GM21529 (cell line): ENCODE measurements at regions not wholly inside any gene's neighbourhood (a gene's known extent, or its start where the extent isn't known, plus 50 kb on each side); places are given as distances from the start of the nearest gene placed in this dataset.

Experiments
- ATAC-seq: cut with Tn5 transposase; IDR thresholded peaks from one replicate; pipeline ENCODE4 v1.9.1; 2021; ENCODE audit not compliant: unreplicated experiment

DNA sequence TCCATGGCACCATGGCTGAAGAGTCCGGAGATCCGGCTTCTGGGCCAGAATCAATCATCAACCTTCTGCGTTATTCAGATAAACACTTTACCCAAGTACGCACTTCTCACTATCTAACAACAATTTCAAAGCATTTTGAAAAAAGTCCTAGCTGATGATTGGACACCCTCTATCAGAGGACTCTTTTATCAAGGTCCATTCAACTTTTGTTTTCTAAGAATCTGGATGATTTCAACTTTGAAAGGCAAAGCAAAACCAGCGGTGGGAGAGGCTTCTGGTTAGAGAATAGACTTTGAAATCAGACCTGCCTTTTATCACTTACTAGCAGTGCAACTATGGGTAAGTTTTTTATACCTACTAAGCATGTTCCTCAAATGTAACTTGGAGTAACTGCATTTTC, 293.6 kb upstream of the TNP1 start:
- no peak for ATAC-seq

DNA sequence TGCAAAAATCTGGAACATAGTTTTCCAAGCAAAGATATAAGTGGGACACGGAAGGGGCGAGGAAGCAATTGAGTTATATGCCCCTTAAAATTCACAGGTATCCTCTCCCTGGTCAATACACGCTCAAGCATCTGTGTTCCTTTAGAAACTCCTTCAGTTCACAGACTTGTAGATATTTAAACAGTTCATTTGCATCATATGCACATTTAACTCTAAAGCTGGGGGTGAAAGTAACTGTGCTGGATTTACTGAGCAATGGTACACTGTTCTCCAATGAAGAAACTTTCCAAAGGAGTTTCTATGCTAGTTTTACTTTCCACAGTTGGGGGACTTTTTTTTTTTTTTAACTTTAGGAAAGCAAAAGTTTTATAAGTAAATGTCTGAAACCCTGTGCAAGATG, 293.0 kb upstream of the TNP1 start:
- ATAC-seq, result no peak

DNA sequence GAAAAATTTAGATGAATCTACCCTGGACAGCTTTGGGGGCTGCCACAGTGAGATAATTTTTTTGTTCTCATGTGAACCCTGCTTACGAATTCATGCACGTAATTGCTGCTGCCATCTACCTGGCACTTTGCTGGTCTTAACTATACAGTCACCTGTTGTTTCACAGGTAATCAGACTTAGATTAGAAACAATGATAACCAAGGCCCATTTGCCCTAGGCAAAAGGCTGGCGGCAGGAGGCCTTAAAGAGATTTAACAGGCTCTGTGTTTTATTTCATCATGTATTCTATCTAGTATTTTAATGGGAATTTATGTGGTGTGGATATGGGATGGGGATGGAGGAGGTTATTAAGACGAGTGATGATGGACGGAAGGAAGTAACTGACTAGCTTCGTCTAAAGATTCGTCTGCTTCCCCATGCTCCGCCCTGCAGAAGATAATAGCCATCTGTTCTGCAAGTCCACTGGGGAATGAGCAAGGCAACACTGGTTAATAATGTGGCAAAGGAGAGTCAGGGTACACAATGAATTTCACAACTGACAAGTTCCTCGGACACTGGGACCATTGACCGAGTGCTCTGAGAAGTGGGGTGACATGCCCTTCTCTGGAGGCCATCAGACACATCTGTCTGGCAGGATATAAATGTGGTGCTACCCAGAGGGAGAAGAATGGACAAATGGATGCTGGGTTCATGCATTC, 291.8 kb upstream of the TNP1 start:
- no peak for ATAC-seq

DNA sequence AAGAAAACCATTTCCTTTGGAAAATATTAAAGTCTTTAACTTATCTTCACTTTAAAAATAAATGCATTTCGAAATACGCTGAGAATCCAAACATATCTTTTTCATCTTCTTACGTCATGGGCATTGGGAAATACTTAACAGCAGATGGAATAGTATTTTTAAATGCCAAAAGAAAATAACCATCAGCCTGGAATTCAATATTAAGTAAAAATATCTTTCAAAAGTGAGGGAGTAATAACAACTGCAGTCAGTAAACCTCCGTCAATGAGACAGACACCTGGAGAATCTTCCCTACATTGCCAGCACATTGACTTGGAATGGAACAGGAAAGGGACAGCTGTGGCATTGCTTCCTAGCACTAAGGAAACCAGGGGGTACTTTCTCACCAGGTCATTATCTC, 290.4 kb upstream of the TNP1 start:
- ATAC-seq, result no peak

DNA sequence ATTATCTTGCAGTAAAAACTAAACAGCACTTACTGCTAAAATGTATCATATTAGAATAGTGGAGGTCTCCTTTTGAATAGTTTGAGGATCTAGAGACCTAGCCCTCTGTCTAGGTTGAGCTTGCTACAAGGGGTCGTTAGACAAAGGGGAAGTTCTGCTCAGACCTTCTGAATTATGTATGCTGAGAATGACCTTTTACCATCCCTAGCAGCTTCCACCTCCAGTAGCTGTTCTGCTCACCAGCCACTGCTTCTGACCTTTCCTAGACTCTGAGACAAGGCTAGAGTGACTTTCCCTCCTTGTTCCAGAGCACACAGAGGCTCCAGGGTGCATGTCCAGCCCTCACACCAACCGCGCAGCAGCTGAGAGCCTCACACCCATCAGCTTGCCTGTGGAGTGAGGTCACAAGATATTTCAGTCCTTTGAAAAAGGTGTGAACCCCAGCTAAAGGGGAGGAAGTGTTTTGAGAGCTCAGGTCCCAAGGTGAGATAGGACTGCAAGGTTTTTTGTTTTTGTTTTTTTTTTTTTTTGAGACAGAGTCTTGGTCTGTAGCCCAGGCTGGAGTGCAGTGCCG, 289.3 kb upstream of the TNP1 start:
- ATAC-seq, result no peak

DNA sequence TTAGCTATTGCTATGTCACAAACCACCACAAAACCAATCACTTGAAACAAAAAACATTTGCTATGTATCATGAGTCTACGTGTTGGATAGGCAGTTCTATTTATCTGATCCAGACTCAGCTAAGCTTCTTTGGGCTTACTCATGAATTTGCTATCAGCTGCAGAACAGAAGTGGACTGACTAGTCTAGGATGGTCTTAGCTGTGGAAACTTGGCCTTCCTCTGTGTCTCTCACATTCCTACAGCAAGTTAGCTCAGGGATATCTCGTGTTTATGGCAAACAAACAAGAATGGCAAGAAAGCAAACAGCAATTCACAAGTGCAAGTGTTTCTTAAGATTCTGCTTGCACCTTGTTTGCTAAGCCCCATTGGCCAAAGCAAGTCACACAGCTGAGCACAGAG, 288.0 kb upstream of the TNP1 start:
- ATAC-seq, result no peak

DNA sequence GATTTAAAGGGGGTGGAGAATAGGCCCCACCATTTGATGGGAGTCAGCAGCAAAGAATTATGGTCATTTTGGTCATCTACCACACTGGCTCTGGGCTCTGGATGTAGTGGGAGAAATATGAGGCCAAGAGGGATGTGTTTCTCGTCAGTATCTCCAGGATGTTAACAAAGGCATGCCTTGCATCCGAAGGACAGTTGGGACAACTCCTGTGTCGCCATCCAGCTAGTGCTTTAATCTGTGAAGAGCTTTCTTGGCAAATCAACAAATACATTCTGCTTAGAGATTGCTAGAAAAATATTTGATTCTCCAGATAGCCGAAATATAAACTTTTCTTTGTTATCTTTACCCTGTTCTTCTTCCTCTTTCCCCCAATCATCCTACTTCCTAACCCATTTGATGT, 287.1 kb upstream of the TNP1 start:
- no peak for ATAC-seq

DNA sequence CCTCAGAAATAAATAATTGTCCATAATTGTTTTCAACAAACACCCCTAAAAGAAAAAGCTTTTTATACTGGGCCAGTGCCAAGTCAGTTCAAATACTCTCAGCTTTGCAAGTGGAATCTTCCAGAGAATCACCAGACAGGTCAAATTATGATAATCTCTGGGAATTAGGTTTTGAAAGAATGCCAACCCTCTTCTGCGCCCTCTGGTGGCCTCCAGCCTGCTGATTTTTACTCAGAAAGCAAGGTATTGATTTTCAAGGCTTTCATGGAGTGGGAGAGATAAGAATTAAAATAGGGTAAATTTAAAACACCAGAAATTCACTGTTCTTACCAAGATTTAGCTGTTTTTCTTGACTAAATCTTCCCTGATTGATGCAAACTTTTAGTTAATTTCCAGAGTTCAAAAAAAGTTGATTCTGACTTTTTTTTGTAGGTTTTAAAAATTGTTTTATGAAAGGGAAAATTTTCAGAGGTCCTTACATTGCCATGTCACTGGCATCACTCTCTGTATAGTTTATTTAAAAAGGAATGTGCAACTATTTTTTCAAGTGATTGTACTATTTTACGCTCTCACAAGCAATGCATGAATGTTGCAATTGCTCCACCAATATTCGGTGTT, 282.9 kb upstream of the TNP1 start:
- ATAC-seq, result no peak

DNA sequence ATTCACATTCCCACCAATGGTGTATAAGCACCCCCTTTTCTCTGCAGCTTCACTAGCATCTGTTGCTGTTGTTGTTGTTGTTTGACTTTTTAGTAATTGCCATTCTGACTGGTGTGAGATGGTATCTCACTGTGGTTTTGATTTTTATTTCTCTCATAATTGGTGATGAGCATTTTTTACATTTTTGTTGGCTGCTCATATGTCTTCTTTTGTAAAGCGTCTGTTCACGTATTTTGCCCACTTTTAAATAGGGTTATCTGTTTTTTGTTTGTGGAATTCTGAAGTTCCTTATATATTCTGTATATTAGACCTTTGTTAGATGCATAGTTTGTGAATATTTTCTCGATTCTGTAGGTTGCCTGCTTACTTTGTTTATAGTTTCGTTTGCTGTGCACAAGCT, 278.4 kb upstream of the TNP1 start:
- ATAC-seq, result no peak

DNA sequence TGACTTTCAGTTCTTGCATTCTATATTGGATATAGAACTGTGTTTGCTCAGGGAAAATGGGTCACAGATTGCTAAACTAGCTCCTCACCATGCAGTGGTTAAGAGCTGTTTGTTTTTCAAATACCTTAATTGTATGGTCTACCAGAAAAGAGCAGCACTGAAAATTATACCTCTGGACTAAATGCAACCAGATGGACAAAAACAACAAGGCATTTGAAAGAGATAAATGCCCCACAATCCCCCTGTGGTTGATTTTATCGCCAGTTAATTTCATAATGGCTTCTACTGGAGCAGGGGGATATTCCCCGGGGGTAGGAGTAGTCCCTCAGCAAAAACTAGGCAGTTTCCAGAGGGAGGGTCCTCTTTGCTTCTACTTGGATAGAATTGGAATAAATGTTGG, 267.9 kb upstream of the TNP1 start:
- no peak for ATAC-seq

DNA sequence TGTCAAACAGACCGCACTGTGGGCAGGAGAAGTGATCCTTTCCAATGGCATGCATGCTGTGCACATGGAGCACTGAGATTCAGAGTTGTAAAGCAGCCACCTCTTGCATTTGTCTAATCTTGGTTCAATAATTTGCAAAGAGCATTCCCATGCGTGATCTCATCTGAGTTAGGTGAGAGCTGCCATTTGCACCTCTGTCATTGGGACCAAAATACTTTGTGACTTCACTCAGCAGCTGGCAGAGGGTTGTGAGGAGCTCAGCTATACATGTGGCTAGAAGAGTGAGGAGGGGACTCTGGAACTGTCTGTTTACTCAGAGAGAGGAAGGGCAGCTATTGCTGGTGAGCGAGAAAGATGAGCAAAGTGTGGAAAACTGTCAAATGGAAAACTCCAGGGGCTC, 265.1 kb upstream of the TNP1 start:
- ATAC-seq, result no peak

DNA sequence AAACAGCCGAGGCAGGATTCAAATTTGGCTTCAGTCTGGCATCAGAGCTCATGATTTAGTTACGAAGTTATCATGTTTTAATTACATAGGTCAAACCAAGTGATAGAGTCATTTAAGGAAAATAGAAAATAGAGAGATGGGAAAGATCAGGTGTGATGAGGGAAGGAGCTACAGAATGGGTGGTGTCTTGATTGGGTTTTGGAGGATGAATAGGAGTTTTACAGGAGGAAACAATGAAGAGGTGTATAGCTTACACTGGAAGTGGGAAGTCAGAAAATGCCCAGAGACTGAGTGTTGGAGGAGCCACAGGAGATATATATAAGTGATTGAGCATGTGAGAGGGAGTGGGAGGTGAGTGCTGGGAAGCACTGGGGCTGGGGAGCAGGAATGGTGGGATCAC, 264.2 kb upstream of the TNP1 start:
- ATAC-seq, result no peak

DNA sequence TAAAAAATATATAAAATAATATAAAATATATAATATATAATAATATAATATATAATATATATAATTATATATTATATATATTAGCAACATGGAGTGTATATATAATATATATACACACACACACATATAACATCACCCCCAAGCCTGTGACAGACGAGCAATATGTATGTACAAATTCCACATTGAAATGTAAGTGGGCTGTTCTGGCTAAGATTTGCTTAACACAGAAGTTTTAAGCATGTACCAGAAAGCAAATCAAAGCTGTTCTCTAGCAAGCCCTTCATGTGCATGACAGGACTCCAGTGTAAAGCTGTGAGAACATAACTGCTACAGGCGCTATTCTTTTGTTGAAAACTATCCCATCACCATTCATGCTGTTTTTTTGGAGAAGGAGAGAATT, 261.7 kb upstream of the TNP1 start:
- ATAC-seq, result no peak

DNA sequence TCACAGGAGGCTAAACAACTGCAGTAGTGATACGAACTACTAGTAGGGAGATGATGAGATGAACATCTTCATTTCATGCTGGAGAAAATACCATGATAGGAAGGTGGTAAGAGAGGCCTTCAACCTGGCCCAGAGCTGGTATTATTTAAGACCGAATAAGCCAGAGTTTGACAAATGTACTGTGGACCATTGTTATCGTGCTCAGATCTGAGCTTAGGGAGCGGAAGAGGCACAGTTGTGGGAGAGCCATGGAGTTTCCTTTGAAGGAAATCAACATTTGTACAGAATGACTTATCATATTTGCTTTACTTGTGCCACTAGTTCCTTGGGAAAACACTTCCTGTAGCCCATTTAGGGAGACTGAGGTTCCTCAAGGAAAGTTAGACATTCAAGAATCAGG, 260.6 kb upstream of the TNP1 start:
- no peak for ATAC-seq

DNA sequence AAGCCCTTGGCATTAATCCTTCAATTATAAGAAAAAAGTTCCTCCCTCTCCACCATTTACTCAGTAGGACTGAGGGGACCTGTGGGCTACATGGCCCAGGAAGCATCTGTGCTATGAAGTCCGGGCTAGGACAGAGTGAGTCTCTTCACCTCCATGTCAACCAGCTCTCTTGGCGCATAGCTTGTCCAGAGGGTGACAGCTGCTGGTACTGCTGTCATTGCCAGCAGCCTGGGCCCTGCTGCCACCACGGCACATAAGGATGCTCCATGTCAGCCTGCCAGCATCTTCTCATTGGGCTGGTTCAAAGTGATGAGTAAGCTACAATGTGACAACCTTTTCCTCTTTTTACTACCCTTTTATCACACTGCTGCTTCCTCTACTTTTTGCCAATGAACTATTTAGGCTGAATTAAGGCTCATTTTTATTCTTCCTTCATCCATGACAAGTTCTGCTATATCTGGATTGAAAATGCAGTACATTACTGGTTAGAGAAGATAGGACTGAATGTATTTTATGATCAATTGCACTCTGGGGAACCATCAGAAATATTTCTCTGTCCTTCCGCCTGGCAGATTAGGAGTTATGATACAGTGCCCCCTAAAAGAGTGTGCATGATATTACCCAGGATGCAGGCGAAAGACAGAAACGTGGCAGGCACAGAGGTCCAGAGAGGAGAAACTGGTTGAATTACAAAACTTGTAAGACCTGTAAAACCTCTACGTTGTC, 258.9 kb upstream of the TNP1 start:
- no peak for ATAC-seq

DNA sequence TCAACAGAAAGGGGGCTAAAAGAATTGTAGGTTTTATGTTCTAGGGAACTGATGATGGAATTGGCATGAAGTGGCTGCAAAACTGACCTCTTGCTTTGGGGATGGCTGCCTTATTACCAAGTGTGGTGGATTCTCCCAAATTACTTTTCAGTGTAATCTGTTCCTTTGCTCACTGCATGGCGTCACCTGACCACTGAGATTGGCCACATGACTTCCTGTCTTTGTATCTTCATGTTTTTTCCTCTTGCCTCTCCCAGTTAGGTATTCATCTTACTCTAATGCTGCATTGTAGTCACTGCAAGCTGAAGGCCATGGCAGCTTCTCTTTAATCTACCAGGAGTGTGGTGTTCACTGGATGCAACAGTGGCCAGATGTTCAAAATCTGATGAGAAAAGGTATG, 257.7 kb upstream of the TNP1 start:
- no peak for ATAC-seq

DNA sequence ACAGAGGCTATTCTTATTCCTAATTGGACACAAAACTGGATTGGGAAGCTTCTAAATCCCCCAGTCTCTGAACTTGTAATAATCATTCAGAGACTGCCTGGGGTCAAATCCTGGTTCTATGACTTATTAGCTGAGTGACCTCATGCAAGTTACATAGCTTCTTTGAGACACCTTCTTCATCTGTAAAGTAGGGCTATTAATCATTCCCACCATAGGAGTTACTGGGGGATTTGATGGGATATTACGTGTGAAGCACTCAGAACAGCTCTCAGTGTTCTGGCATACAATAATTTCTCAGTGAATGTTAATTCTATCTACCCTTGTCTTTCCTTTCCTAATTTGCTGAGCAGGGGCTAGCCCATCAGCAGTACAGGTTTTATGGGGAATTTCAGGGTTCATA, 256.7 kb upstream of the TNP1 start:
- no peak for ATAC-seq

DNA sequence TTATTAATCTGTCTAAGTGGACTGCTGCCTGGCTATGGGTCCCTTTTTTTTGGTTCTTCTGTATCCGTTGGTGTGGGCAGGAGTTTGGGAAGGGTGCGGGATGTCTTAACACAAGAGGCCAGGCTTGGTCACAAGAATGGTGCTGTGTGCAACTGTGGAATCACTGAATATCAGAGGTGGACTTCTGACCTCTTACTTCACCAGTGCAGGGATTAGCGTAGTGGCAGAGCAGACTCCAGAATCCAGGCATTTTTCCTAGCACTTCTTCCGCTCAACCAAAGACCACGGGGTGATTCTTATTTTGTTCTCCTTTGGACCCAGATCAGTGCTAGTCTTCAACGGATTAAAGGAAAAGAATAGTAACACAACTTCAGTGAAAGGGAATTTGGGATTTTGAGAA, 254.3 kb upstream of the TNP1 start:
- no peak for ATAC-seq

DNA sequence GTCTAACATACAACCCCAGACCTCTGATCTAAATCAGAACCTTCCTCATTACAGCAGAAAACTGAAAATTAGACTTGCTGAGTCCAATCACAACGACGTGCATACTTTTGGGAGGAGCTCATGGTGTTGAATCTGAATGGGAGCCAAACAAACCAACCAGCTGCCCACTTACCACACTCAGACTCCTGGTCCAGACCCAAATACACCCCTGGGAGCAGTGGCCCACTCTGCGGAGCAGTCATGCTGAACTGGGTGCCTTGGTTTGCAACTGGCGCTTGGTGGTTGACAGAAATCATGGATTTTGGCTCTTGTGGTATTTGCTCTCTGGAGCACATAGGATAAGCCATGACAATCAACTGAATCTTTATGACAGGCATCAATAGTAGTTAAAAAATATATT, 253.6 kb upstream of the TNP1 start:
- no peak for ATAC-seq

DNA sequence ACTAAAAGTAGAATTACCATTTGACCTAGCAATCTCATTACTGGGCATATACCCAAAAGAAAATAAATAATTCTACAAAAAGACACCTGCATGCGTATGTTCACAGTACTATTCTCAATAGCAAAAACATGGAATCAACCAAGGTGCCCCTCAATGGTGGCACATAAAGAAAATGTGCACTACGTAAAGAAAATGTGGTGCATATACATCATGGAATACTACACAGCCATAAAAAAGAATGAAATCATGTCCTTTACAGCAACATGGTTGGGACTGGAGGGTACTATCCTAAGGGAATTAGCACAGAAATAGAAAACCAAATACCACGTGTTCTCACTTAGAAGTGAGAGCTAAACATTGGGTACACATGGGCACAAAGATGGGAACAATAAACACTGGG, 250.7 kb upstream of the TNP1 start:
- no peak for ATAC-seq

DNA sequence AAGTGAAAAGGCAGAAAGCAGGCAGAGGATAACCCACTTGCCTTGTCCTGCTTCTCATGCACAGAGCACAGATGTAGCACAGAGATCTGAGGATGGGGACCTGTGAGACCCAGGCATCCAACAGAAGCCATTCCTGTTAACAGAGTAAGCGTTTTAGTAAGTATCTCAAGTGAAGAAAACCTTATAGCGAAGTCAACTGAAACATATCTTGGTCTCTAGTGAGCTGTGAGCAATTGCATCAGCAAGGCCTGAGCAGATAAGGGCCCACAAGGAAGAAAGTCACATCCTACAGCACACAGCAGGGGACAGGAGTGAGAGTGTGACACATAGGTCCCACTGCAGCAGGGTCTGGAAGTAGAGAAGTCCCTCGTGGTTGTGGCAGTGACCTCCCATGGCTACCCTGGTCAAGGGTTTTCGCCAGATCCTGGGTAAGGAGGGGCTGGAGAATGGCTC, 248.7 kb upstream of the TNP1 start:
- no peak for ATAC-seq

DNA sequence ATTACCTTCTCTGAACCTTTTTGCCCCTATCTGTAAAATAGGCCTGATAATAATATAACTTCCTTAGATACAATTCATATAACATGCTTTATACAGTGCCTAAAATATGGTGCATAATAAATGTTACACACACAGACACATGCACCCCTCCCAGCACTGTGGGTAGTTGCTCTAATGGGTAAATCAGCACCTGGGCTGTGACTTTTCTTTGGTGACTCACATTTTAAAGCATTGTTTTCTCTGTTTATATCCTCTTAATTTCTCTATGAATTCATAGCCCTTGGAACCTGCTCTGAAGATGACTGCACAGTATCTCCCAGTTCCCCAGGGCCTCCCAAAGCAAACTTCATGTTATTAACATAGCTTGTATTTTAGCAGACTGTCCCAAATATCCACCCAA, 248.2 kb upstream of the TNP1 start:
- ATAC-seq, result no peak
